SIG-M5 treated with dmso at 0.1 percent for 504 hours (cell line): ENCODE measurements at regions not wholly inside any gene's neighbourhood (a gene's known extent, or its start where the extent isn't known, plus 50 kb on each side); places are given as distances from the start of the nearest gene placed in this dataset.

Experiments
- DNase-seq: peaks from one replicate; lab custom pipeline; 2025; ENCODE audit not compliant: unreplicated experiment; lab: John Stamatoyannopoulos, UW

- DNase-seq: no peak
These were observed 155.2 kb downstream of the BCL11B start for GRCh38 chr14:99116741-99117295.

GRCh38 chr14:99117671-99118045 is 154.3 kb downstream of the BCL11B start:
- DNase-seq: no peak

- DNase-seq: no peak
These were observed 153.8 kb downstream of the BCL11B start for GRCh38 chr14:99118046-99118721.

GRCh38 chr14:99118946-99119345 is 153.1 kb downstream of the BCL11B start:
- DNase-seq: no peak
